Gastrocnemius medialis (tissue), 4 donors: ENCODE measurements at regions not wholly inside any gene's neighbourhood (a gene's known extent, or its start where the extent isn't known, plus 50 kb on each side); places are given as distances from the start of the nearest gene placed in this dataset.

Experiments used
- ATAC-seq, 2 donors: fragments of 150-250 bp; one replicate each; pipeline ENCODE4 v1.9.1; 2016
- DNase-seq, 2 donors: peaks; one replicate each; pipeline ENCODE4 v3.0.0-alpha.2; 2019
- H3K27ac ChIP-seq, 4 donors: fragments of 200-600 bp; sonication (generic); 1 replicate in 1 of 4; 2 replicates in 3 of 4; pipeline ENCODE4 v1.5.1; 2016 to 2018; ENCODE audit warnings: mild to moderate bottlenecking in 2 of 4, moderate library complexity in 1 of 4
- H3K27me3 ChIP-seq, 3 donors: fragments of 200-600 bp; sonication (generic) in 2 of 3; 1 replicate in 1 of 3; 2 replicates in 2 of 3; pipeline versions ENCODE4 v1.5.1 to v1.6.0; 2016 to 2019; ENCODE audit warnings: mild to moderate bottlenecking in 1 of 3, moderate library complexity in 1 of 3
- H3K36me3 ChIP-seq, 2 donors: fragments of 200-600 bp; sonication (generic) in 1 of 2; one replicate each; pipeline ENCODE4 v1.5.1; 2017 to 2018
- H3K4me1 ChIP-seq, 2 donors: fragments of 200-600 bp; sonication (generic) in 1 of 2; one replicate each; pipeline ENCODE4 v1.5.1; 2016 to 2017; ENCODE audit warnings: mild to moderate bottlenecking in 2 of 2
- H3K4me3 ChIP-seq, 4 donors: fragments of 200-600 bp; sonication (generic) in 3 of 4; 1 replicate in 1 of 4; 2 replicates in 3 of 4; pipeline ENCODE4 v1.5.1; 2016 to 2019; ENCODE audit warnings: mild to moderate bottlenecking in 2 of 4
- H3K9me3 ChIP-seq, 3 donors: fragments of 200-600 bp; sonication (generic) in 2 of 3; 1 replicate in 1 of 3; 2 replicates in 2 of 3; pipeline ENCODE4 v1.5.1; 2016 to 2019
- POLR2A ChIP-seq, 2 donors: fragments of 450-650 bp; IDR thresholded peaks; one replicate each; pipeline ENCODE4 v1.6.1; 2017; ENCODE audit warnings: antibody characterized with exemption in 2 of 2, mild to moderate bottlenecking in 2 of 2, moderate library complexity in 2 of 2
- in situ Hi-C, 4 donors: fragments of 200-750 bp; cut with MboI; loops; one replicate each; pipeline versions ENCODE4 v1.15.0 to v1.8.0; 2017; ENCODE audit warnings: low sequenced_read_pairs in 4 of 4
- intact Hi-C: fragments of 100-400 bp; cut with DNase I; formaldehyde crosslinking; loops from one replicate; pipeline ENCODE4 v1.15.1; 2023; ENCODE audit warnings: low total_unique reads
- TF ChIP-seq, protein P1 (sequence below), 5 experiments: fragments of 450-650 bp in 3 of 5; fragments of 200-600 bp in 2 of 5; sonication (generic) in 2 of 5; IDR thresholded peaks in 4 of 5; conservative IDR thresholded peaks in 1 of 5; 1 replicate in 4 of 5; 2 replicates in 1 of 5; pipeline ENCODE4 v1.5.1; 2016 to 2019; ENCODE audit warnings: antibody characterized with exemption in 5 of 5, mild to moderate bottlenecking in 3 of 5, moderate library complexity in 3 of 5

DNA sequence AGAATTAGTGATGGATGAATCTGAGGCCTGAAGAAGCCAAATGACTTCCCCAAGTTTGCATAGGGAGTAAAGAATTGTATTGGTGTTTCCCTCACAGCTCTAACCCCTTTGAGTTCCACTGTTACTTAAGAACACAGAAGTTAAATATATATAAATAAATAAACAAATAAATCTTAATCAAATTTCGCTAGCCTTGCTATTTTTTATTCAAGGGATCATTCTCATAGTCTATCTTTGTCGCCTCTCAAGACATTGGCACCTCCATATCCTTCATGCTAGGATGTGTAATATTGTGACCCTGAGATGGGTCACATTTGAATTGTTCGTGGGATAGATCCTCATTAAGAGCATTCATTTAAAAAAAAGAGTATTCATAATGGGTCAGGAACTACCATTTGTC, 121.3 kb upstream of the HNMT start:
- no peak overlapping the region for H3K27ac ChIP-seq
- intact Hi-C loops = no loop called here
- H3K4me3 ChIP-seq = no peak overlapping the region
- no peak for DNase-seq
- no peak for TF ChIP-seq POLR2A (IDR thresholded peaks at IDR 0.05)
- TF ChIP-seq, protein P1, sequence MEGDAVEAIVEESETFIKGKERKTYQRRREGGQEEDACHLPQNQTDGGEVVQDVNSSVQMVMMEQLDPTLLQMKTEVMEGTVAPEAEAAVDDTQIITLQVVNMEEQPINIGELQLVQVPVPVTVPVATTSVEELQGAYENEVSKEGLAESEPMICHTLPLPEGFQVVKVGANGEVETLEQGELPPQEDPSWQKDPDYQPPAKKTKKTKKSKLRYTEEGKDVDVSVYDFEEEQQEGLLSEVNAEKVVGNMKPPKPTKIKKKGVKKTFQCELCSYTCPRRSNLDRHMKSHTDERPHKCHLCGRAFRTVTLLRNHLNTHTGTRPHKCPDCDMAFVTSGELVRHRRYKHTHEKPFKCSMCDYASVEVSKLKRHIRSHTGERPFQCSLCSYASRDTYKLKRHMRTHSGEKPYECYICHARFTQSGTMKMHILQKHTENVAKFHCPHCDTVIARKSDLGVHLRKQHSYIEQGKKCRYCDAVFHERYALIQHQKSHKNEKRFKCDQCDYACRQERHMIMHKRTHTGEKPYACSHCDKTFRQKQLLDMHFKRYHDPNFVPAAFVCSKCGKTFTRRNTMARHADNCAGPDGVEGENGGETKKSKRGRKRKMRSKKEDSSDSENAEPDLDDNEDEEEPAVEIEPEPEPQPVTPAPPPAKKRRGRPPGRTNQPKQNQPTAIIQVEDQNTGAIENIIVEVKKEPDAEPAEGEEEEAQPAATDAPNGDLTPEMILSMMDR (IDR thresholded peaks at IDR 0.05 in 4 of 5, conservative IDR thresholded peaks at IDR 0.05 in 1 of 5) = no peak
- in situ Hi-C loops = loop anchor here (25.0 kb wide), 1 partner anchor 1431 kb away; no protein-coding TSS in a partner anchor
- no peak for ATAC-seq
- H3K36me3 ChIP-seq = no peaks in the 10 kb centered on the region
- H3K9me3 ChIP-seq = no peaks in the 10 kb centered on the region
- no peaks in the 10 kb centered on the region for H3K27me3 ChIP-seq
- no peaks in the 10 kb centered on the region for H3K4me1 ChIP-seq

DNA sequence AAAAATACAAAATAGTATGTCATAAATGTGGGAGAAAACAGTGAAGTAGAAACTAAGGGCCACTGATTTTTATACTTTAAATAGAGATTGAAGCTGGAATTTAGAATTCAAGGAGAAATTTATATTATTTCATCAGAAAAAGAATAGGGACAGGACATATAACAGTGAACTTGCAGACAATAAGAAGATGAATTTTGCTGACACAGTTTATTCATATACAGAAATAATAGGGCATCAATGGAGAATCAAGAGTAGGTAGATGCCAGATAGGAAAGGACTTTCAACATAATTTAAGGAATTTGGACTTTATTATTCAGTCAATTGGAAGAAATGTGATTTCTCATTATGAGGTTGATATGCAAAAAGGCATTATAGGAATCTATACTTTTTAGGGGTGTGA, 118.9 kb upstream of the HNMT start:
- no peaks in the 10 kb centered on the region for H3K27me3 ChIP-seq

GRCh38 chr2:137846993-137847392, 117.3 kb upstream of the HNMT start:
- no peak overlapping the region for H3K27ac ChIP-seq
- in situ Hi-C loops = loop anchor here (25.0 kb wide), 1 partner anchor 1435 kb away; no protein-coding TSS in a partner anchor
- no peak for TF ChIP-seq POLR2A (IDR thresholded peaks at IDR 0.05)
- TF ChIP-seq, protein P1 (IDR thresholded peaks at IDR 0.05 in 4 of 5, conservative IDR thresholded peaks at IDR 0.05 in 1 of 5) = no peak
- H3K36me3 ChIP-seq = no peaks in the 10 kb centered on the region
- H3K4me1 ChIP-seq = no peaks in the 10 kb centered on the region
- H3K27me3 ChIP-seq = no peaks in the 10 kb centered on the region
- ATAC-seq = no peak
- H3K4me3 ChIP-seq = no peak overlapping the region
- no peaks in the 10 kb centered on the region for H3K9me3 ChIP-seq
- no peak for DNase-seq
- intact Hi-C loops = no loop called here

More for the DNA sequence above, 118.9 kb upstream of the HNMT start:
- H3K9me3 ChIP-seq = no peaks in the 10 kb centered on the region
- no peaks in the 10 kb centered on the region for H3K36me3 ChIP-seq
- DNase-seq = no peak
- intact Hi-C loops (no loop called here), in situ Hi-C loops (loop anchor here (25.0 kb wide), 1 partner anchor 1433 kb away; no protein-coding TSS in a partner anchor)
- TF ChIP-seq, protein P1 (IDR thresholded peaks at IDR 0.05 in 4 of 5, conservative IDR thresholded peaks at IDR 0.05 in 1 of 5) = no peak
- no peak for TF ChIP-seq POLR2A (IDR thresholded peaks at IDR 0.05)
- no peak overlapping the region for H3K27ac ChIP-seq
- no peak for ATAC-seq
- H3K4me1 ChIP-seq = no peaks in the 10 kb centered on the region
- no peak overlapping the region for H3K4me3 ChIP-seq

GRCh38 chr2:137847443-137847842, 116.8 kb upstream of the HNMT start:
- Histone ChIP-seq H3K4me1 (no peaks in the 10 kb centered on the region), H3K4me3 (no peak overlapping the region), H3K9me3 (no peaks in the 10 kb centered on the region), H3K36me3 (no peaks in the 10 kb centered on the region), H3K27me3 (no peaks in the 10 kb centered on the region), H3K27ac (no peak overlapping the region)
- intact Hi-C loops (no loop called here), in situ Hi-C loops (loop anchor here (25.0 kb wide), 1 partner anchor 1435 kb away; no protein-coding TSS in a partner anchor)
- ATAC-seq (no peak), DNase-seq (no peak)
- no peak for TF ChIP-seq POLR2A (IDR thresholded peaks at IDR 0.05)
- TF ChIP-seq, protein P1 (IDR thresholded peaks at IDR 0.05 in 4 of 5, conservative IDR thresholded peaks at IDR 0.05 in 1 of 5) = no peak

DNA sequence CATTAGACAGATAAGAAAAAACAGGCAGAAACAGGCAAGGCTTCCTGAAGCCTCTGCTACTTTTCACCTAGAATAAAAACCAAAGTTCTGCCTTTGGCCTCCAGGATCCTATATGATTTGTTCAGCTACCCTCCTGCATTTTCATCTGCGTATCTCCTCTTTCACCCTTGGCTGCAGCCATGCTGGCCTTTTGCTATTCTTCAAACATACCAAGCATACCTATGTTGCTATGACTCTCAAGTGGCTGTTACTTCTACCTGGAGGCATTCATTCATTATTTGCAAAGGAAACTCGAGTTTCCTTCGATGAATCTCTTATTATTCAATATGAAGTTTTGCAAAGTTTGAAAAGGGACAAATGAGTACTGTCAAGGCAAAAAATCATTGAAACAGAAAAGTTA, 106.4 kb upstream of the HNMT start:
- ATAC-seq (no peak), DNase-seq (no peak)
- intact Hi-C loops (no loop called here), in situ Hi-C loops (no loop called here)
- TF ChIP-seq POLR2A (IDR thresholded peaks at IDR 0.05) = no peak
- TF ChIP-seq, protein P1 (IDR thresholded peaks at IDR 0.05 in 4 of 5, conservative IDR thresholded peaks at IDR 0.05 in 1 of 5) = no peak
- Histone ChIP-seq H3K27ac (no peak overlapping the region), H3K9me3 (no peaks in the 10 kb centered on the region), H3K4me3 (no peak overlapping the region), H3K27me3 (no peaks in the 10 kb centered on the region), H3K4me1 (no peaks in the 10 kb centered on the region), H3K36me3 (no peaks in the 10 kb centered on the region)
